SK-N-SH (cell line): ENCODE measurements at regions not wholly inside any gene's neighbourhood (a gene's known extent, or its start where the extent isn't known, plus 50 kb on each side); places are given as distances from the start of the nearest gene placed in this dataset.

ENCODE experiments used
- MAX ChIP-seq: IDR thresholded peaks from 2 replicates; pipeline ENCODE4 v1.4.0; 2012; ENCODE audit warnings: low read depth
- POLR2AphosphoS5 ChIP-seq: IDR thresholded peaks from 2 replicates; pipeline ENCODE4 v1.6.1; 2012; ENCODE audit warnings: low read depth, low read length
- RCOR1 ChIP-seq: fragments of 150-350 bp; IDR thresholded peaks from 2 replicates; pipeline ENCODE4 v1.6.1; 2017; ENCODE audit warnings: antibody characterized with exemption, low read length
- REST ChIP-seq: IDR thresholded peaks from 2 replicates; pipeline ENCODE4 v1.6.1; 2012; ENCODE audit warnings: mild to moderate bottlenecking, low read depth, low read length, moderate library complexity
- SMC3 ChIP-seq: IDR thresholded peaks from 2 replicates; pipeline ENCODE4 v1.6.1; 2012; ENCODE audit warnings: low read depth, low read length, improper control_type of control experiment
- TF ChIP-seq, protein P1 (sequence below): fragments of 200-600 bp; sonication (generic); IDR thresholded peaks from 2 replicates; pipeline ENCODE4 v1.6.1; 2017; ENCODE audit warnings: antibody characterized with exemption, mild to moderate bottlenecking, moderate library complexity

DNA sequence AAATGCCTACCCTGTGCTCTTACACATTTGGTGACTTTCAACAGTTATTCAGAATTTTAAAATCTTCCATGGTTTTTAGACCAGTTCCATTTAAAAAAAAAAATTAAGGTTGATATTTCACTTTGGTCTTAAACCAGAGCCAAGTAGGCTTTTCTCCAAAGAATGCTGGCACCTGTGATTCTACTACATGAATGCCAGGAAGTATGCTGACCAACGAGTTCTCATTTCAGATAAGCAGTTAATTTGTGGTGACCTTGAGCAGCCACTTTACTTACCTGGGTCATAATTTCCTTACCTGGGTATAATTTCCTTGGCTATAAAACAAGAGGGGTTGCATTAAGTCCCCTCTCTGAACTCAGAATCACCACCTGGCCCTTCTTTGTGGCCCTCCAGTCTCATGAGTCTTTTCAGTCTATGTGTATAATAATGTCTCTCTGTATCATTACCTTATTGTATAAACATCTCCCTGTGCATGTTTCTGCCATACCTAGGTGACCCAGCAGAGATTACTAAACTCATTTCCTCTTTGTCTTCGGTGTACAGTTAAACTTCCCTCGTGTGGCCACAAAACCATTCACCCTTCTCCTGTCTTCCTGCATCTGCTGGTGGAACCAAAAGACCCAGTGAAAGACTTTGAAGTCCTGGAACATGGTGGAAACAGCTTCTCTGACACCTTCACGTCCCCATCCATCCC, 139.1 kb upstream of the DPT start:
- TF ChIP-seq POLR2AphosphoS5 (no peak), RCOR1 (no peak), SMC3 (no peak), MAX (no peak), REST (no peak)
- TF ChIP-seq, protein P1, sequence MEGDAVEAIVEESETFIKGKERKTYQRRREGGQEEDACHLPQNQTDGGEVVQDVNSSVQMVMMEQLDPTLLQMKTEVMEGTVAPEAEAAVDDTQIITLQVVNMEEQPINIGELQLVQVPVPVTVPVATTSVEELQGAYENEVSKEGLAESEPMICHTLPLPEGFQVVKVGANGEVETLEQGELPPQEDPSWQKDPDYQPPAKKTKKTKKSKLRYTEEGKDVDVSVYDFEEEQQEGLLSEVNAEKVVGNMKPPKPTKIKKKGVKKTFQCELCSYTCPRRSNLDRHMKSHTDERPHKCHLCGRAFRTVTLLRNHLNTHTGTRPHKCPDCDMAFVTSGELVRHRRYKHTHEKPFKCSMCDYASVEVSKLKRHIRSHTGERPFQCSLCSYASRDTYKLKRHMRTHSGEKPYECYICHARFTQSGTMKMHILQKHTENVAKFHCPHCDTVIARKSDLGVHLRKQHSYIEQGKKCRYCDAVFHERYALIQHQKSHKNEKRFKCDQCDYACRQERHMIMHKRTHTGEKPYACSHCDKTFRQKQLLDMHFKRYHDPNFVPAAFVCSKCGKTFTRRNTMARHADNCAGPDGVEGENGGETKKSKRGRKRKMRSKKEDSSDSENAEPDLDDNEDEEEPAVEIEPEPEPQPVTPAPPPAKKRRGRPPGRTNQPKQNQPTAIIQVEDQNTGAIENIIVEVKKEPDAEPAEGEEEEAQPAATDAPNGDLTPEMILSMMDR, result no peak
